Hematopoietic multipotent progenitor cell treated with erythropoietin and hydrocortisone succinate and interleukin-3 and kit ligand, for 8 days (in vitro differentiated cells): ENCODE measurements at regions not wholly inside any gene's neighbourhood (a gene's known extent, or its start where the extent isn't known, plus 50 kb on each side); places are given as distances from the start of the nearest gene placed in this dataset.
"Not testable (repeated sequence)": the region's sequence is repeated elsewhere in the genome, so short reads cannot be mapped to it uniquely, and the experiment has no call there.

ENCODE experiments used
- DNase-seq: peaks from one replicate; pipeline ENCODE4 v3.0.0-alpha.2; 2015

GRCh38 chr13:87590518-87590917, 80.7 kb upstream of the SLITRK5 start:
- no peak for DNase-seq

- not testable (repeated sequence) for DNase-seq
Measured at GRCh38 chr13:87604437-87604836, 66.7 kb upstream of the SLITRK5 start.

DNA sequence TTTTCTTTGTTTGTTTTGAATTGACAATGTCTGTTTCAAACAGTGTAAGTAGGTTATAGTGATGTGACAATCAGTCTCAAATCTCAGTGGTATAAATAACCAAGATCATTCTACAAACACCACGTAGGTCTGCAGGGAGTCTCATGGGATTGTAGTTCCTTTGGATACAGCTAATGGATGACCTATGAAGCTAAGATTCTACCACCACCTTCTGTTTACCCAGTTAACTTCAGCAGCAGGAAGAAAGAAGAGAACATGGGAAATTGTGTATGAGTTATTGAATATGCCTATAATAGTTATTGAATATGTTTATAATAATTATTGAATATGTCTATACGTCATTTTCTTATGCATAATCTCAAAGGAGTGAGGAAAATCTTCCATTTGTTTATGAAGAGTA, 63.9 kb upstream of the SLITRK5 start:
- no peak for DNase-seq

GRCh38 chr13:87614276-87614675, 56.9 kb upstream of the SLITRK5 start:
- no peak for DNase-seq
